IPS-15b (cell line): ENCODE measurements at regions not wholly inside any gene's neighbourhood (a gene's known extent, or its start where the extent isn't known, plus 50 kb on each side); places are given as distances from the start of the nearest gene placed in this dataset.
A peak's percentile ranks its signal among the peaks of the same experiment; 100 is the strongest.

Experiments
- H3K27me3 ChIP-seq: one replicate; pipeline ENCODE4 v1.6.1; 2013; ENCODE audit warnings: low read length; ENCODE audit not compliant: control insufficient read depth, insufficient read depth
- H3K36me3 ChIP-seq: one replicate; pipeline ENCODE4 v1.6.1; 2013; ENCODE audit warnings: low read length; ENCODE audit not compliant: control insufficient read depth, insufficient read depth
- H3K4me1 ChIP-seq: one replicate; pipeline ENCODE4 v1.6.1; 2013; ENCODE audit warnings: mild to moderate bottlenecking, low read length; ENCODE audit not compliant: control insufficient read depth, insufficient read depth
- H3K4me3 ChIP-seq: one replicate; pipeline ENCODE4 v1.5.1; 2013; ENCODE audit warnings: low read depth, low read length
- H3K9ac ChIP-seq: one replicate; pipeline ENCODE4 v1.6.1; 2013; ENCODE audit warnings: low read depth, mild to moderate bottlenecking, low read length
- H3K9me3 ChIP-seq: one replicate; pipeline ENCODE4 v1.6.1; 2013; ENCODE audit warnings: mild to moderate bottlenecking, low read length; ENCODE audit not compliant: control insufficient read depth, insufficient read depth

GRCh38 chr20:50385733-50386640 lies 124.2 kb upstream of the PTPN1 start:
- H3K4me3 ChIP-seq = no peak overlapping the region
- H3K9me3 ChIP-seq = no peaks in the 10 kb centered on the region
- H3K27me3 ChIP-seq = no peaks in the 10 kb centered on the region
- no peak overlapping the region for H3K9ac ChIP-seq
- H3K36me3 ChIP-seq = no peaks in the 10 kb centered on the region
- no peaks in the 10 kb centered on the region for H3K4me1 ChIP-seq

DNA sequence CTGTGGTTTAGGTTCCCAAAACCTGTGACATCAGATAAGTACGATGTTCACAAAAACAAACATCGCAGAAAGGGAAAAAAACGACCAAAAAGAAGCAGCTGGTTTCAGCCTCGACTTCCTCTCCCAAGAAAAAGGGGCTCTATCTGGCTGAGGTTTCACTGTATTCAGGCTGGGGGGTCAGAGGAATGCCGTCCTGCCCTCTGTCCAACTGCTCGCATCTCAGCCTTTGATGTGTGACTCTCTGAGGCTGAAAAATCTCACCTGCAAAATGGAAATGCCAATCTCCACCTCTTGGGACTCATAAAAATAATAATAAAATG lies 123.6 kb upstream of the PTPN1 start:
- Histone ChIP-seq H3K4me3 (no peak overlapping the region), H3K4me1 (no peaks in the 10 kb centered on the region), H3K36me3 (no peaks in the 10 kb centered on the region), H3K27me3 (no peaks in the 10 kb centered on the region), H3K9ac (no peak overlapping the region), H3K9me3 (no peaks in the 10 kb centered on the region)

GRCh38 chr20:50387218-50387995 lies 122.8 kb upstream of the PTPN1 start:
- Histone ChIP-seq H3K36me3 (no peaks in the 10 kb centered on the region), H3K9me3 (no peaks in the 10 kb centered on the region), H3K4me3 (no peak overlapping the region), H3K27me3 (no peaks in the 10 kb centered on the region), H3K4me1 (no peaks in the 10 kb centered on the region), H3K9ac (no peak overlapping the region)

GRCh38 chr20:50387996-50388332 lies 122.2 kb upstream of the PTPN1 start:
- Histone ChIP-seq H3K4me1 (no peaks in the 10 kb centered on the region), H3K27me3 (no peaks in the 10 kb centered on the region), H3K9me3 (no peaks in the 10 kb centered on the region), H3K4me3 (no peak overlapping the region), H3K36me3 (no peaks in the 10 kb centered on the region), H3K9ac (no peak overlapping the region)

- no peak overlapping the region for H3K4me3 ChIP-seq
- H3K4me1 ChIP-seq = no peaks in the 10 kb centered on the region
- H3K27me3 ChIP-seq = no peaks in the 10 kb centered on the region
These were observed 121.3 kb upstream of the PTPN1 start for GRCh38 chr20:50388733-50389437.

DNA sequence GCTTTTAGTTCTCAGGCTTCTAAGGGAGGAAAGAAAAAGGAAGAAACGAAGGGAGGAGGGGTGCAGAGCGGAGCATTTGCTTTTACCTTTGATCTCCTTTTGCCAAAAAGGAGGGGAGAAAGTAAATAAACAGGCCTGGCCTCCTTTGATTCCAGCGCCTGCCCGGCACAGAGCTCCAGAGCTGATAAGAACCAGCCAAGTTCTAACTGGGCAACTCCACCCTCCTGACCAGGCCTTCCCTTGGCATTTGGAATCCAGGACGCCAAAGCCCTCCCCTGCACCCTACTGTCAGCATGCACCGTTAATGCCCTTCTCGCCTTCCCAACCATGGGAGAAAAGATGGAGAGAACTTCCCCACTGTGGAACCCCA lies 120.8 kb upstream of the PTPN1 start:
- no peak overlapping the region for H3K9ac ChIP-seq
- no peaks in the 10 kb centered on the region for H3K9me3 ChIP-seq
- no peaks in the 10 kb centered on the region for H3K4me1 ChIP-seq
- H3K27me3 ChIP-seq = no peaks in the 10 kb centered on the region
- no peaks in the 10 kb centered on the region for H3K36me3 ChIP-seq
- H3K4me3 ChIP-seq = no peak overlapping the region

More at GRCh38 chr20:50388733-50389437, 121.3 kb upstream of the PTPN1 start:
- H3K36me3 ChIP-seq = no peaks in the 10 kb centered on the region
- no peak overlapping the region for H3K9ac ChIP-seq
- no peaks in the 10 kb centered on the region for H3K9me3 ChIP-seq

GRCh38 chr20:50389808-50390684 lies 120.1 kb upstream of the PTPN1 start:
- no peak overlapping the region for H3K4me3 ChIP-seq
- no peaks in the 10 kb centered on the region for H3K4me1 ChIP-seq
- no peaks in the 10 kb centered on the region for H3K9me3 ChIP-seq
- H3K27me3 ChIP-seq = no peaks in the 10 kb centered on the region
- H3K36me3 ChIP-seq = no peaks in the 10 kb centered on the region
- no peak overlapping the region for H3K9ac ChIP-seq

- H3K9me3 ChIP-seq = no peaks in the 10 kb centered on the region
- no peaks in the 10 kb centered on the region for H3K36me3 ChIP-seq
- H3K27me3 ChIP-seq = no peaks in the 10 kb centered on the region
- H3K9ac ChIP-seq = peak overlapping the region; percentile 24
- no peak overlapping the region for H3K4me3 ChIP-seq
- H3K4me1 ChIP-seq = no peaks in the 10 kb centered on the region
These were observed 119.3 kb upstream of the PTPN1 start for GRCh38 chr20:50390685-50391443.

- no peaks in the 10 kb centered on the region for H3K36me3 ChIP-seq
- no peaks in the 10 kb centered on the region for H3K27me3 ChIP-seq
- no peaks in the 10 kb centered on the region for H3K4me1 ChIP-seq
- no peaks in the 10 kb centered on the region for H3K9me3 ChIP-seq
- no peak overlapping the region for H3K4me3 ChIP-seq
- H3K9ac ChIP-seq = no peak overlapping the region
These were observed 118.6 kb upstream of the PTPN1 start for GRCh38 chr20:50391444-50392137.

DNA sequence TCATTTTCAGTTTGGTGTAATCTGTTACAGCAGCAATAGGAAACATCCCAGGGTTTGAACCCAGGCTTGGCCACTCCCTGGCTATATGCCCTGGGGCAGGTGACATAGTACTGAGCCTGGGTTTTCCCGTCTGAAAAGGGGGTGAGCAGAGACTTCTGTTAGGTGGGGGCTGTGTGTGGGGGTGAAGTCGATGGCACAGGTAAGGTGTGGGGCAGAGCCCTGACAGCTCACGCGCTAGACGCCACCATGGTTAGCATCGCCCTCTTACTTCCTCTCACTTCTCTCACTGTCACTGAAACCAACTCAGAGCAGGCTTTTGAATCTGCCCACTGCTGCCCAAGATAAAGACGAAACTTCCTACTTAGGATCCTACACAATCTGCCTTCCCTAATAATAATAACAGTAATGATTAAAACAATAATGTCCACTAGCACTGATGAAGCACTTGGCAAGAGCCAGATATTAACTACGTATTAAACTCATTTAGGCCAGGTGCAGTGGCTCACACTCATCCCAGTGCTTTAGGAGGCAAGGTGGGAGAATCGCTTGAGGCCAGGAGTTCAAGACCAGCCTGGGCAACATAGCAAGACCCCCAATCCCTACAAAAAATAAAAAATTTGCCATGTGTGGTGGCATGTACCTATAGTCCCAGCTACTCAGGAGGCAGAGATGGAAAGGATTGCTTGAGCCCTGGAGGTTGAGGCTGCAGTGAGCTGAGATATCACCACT lies 117.9 kb upstream of the PTPN1 start:
- Histone ChIP-seq H3K4me1 (no peaks in the 10 kb centered on the region), H3K9me3 (no peaks in the 10 kb centered on the region), H3K4me3 (no peak overlapping the region), H3K9ac (no peak overlapping the region), H3K36me3 (no peaks in the 10 kb centered on the region), H3K27me3 (no peaks in the 10 kb centered on the region)
